ENCODE measurements at regions not wholly inside any gene's neighbourhood (a gene's known extent, or its start where the extent isn't known, plus 50 kb on each side); places are given as distances from the start of the nearest gene placed in this dataset.
"Not testable (repeated sequence)": the region's sequence is repeated elsewhere in the genome, so short reads cannot be mapped to it uniquely, and the experiment has no call there.

DNA sequence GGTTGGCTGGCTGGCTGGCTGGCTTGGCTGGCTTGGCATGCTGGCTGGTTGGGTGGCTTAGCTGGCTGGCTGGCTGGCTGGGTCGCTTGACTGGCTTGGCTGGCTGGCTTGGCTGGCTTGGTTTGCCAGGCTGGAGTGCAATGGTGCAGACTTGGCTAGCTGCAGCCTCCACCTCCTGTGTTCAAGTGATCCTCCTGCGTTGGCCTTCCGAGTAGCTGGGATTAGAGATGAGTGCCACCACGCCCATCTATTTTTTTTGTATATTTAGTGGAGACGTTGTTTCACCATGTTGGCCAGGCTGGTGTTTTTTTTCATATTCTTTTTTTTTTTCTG, 2809.5 kb downstream of the RPIA start:
- not testable (repeated sequence) for H3K36me3 Mint-ChIP-seq; H3K27me3 Mint-ChIP-seq; H3K4me1 Mint-ChIP-seq; DNase-seq; H3K4me3 Mint-ChIP-seq; ATAC-seq (ENCODE audit: low read depth in 2 of 2); H3K27ac Mint-ChIP-seq; H3K9me3 Mint-ChIP-seq

DNA sequence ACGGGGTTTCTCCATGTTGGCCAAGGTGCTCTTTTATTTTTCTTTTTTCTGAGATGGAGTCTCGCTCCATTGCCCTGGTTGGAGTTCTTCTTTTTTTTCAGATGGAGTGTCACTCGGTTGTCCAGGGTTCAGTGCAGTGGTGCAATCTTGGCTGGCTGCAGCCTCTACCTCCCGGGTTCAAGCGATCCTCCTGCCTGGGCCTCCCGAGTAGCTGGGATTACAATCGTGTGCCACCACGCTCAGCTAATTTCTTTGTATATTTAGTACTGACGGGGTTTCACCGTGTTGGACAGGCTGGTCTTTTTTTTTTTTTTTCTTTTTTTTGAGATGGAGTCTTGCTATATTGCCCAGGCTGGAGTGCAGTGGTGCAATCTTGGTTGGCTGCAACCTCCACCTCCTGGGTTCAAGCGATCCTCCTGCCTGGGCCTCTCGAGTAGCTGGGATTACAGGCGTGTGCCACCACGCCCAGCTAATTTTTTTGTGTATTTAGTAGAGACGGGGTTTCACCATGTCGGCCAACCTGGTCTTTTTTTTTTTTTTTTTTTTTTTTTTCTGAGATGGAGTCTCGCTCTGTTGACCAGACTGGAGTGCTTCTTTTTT, 2810.1 kb downstream of the RPIA start:
- H3K27ac Mint-ChIP-seq; H3K9me3 Mint-ChIP-seq; ATAC-seq (ENCODE audit: low read depth in 2 of 2); DNase-seq; H3K27me3 Mint-ChIP-seq; H3K36me3 Mint-ChIP-seq; H3K4me1 Mint-ChIP-seq; H3K4me3 Mint-ChIP-seq: not testable (repeated sequence)

DNA sequence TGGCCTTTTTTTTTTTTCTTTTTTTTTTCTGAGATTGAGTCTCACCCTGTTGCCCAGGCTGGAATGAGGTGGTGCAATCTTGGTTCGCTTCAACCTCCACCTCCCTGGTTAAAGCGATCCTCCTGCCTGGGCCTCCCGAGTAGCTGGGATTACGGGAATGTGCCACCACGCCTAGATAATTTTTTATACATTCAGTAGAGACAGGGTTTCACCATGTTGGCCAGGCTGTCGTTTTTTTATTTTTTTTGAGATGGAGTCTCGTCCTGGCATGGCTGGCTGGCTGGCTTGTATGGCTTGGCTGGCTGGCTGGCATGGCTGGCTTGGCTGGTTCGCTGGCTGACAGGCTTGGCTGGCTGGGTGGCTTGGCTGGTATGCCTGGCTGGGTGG, 2812.1 kb downstream of the RPIA start:
- DNase-seq; H3K36me3 Mint-ChIP-seq; ATAC-seq (ENCODE audit: low read depth in 2 of 2); H3K9me3 Mint-ChIP-seq; H3K27me3 Mint-ChIP-seq; H3K27ac Mint-ChIP-seq; H3K4me3 Mint-ChIP-seq; H3K4me1 Mint-ChIP-seq: not testable (repeated sequence)

DNA sequence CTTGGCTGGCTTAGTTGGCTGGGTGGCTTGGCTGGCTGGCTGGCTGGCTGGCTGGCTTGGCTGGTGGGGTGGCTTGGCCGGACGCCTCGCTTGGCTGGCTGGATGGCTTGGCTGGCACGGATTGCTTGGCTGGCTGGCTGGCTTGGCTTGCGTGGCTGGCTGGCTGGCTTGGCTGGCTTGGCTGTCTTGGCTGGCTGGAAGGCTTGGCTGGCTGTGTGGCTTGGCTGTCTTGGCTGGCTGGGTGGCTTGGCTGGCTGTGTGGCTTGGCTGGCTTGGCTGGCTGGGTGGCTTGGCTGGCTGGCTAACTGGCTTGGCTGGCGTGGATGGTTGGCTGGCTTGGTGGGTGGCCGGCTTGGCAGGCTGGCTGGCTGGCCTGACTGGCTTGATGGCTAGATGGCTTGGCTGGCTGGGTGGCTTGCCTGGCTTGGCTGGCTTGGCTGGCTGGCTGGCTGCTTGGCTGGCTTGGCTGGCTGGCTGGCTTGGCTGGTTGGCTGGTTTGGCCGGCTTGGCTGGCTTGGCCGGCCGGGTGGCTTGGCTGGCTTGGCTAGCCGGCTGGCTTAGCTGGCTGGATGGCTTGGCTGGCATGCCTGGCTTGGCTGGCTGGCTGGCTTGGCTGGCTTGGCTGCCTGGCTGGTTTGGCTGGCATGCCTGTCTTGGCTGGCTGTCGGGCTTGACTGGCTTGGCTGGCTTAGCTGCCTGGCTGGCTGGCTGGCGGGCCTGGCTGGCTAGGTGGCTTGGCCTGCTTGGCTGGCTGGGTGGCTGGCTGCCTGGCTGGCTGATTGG, 2812.7 kb downstream of the RPIA start:
- H3K27me3 Mint-ChIP-seq; ATAC-seq (ENCODE audit: low read depth in 2 of 2); H3K4me3 Mint-ChIP-seq; DNase-seq; H3K27ac Mint-ChIP-seq; H3K4me1 Mint-ChIP-seq; H3K36me3 Mint-ChIP-seq; H3K9me3 Mint-ChIP-seq: not testable (repeated sequence)

DNA sequence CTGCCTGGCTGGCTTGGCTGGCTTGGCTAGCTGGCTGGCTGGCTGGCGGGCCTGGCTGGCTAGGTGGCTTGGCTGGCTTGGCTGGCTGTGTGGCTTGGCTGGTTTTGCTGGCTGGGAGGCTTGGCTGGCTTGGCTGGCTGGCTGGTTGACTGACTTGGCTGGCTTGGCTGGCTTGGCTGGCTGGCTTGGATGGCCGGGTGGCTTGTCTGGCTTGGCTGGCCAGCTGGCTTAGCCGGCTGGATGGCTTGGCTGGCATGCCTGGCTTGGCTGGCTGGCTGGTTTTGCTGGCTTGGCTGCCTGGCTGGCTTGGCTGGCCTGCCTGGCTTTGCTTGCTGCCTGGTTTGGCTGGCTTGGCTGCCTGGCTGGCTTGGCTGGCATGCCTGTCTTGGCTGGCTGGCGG, 2817.3 kb downstream of the RPIA start:
- not testable (repeated sequence) for H3K9me3 Mint-ChIP-seq; DNase-seq; ATAC-seq (ENCODE audit: low read depth in 2 of 2); H3K4me1 Mint-ChIP-seq; H3K4me3 Mint-ChIP-seq; H3K27me3 Mint-ChIP-seq; H3K27ac Mint-ChIP-seq; H3K36me3 Mint-ChIP-seq

DNA sequence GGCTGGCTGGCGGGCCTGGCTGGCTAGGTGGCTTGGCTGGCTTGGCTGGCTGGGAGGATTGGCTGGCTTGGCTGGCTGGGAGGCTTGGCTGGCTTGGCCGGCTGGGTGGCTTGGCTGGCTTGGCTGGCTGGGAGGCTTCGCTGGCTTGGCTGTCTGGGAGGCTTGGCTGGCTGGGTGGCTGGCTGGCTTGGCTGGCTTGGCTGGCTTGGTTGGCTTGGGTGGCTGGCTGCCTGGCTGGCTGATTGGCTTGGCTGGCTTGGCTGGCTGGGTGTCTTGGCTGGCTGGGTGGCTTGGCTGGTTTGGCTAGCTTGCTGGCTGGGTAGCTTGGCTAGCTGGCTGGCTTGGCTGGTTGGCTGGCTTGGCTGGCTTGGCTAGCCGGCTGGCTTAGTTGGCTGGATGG, 2817.8 kb downstream of the RPIA start:
- not testable (repeated sequence) for H3K4me1 Mint-ChIP-seq; H3K27ac Mint-ChIP-seq; ATAC-seq (ENCODE audit: low read depth in 2 of 2); DNase-seq; H3K4me3 Mint-ChIP-seq; H3K36me3 Mint-ChIP-seq; H3K27me3 Mint-ChIP-seq; H3K9me3 Mint-ChIP-seq

DNA sequence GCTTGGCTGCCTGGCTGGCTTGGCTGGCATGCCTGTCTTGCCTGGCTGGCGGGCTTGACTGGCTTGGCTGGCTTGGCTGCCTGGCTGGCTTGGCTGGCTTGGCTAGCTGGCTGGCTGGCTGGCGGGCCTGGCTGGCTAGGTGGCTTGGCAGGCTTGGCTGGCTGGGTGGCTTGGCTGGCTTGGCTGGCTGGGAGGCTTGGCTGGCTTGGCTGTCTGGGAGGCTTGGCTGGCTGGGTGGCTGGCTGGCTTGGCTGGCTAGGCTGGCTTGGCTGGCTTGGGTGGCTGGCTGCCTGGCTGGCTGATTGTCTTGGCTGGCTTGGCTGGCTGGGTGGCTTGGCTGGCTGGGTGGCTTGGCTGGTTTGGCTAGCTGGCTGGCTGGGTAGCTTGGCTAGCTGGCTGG, 2819.7 kb downstream of the RPIA start:
- not testable (repeated sequence) for DNase-seq; H3K36me3 Mint-ChIP-seq; H3K27me3 Mint-ChIP-seq; H3K27ac Mint-ChIP-seq; H3K9me3 Mint-ChIP-seq; ATAC-seq (ENCODE audit: low read depth in 2 of 2); H3K4me1 Mint-ChIP-seq; H3K4me3 Mint-ChIP-seq

DNA sequence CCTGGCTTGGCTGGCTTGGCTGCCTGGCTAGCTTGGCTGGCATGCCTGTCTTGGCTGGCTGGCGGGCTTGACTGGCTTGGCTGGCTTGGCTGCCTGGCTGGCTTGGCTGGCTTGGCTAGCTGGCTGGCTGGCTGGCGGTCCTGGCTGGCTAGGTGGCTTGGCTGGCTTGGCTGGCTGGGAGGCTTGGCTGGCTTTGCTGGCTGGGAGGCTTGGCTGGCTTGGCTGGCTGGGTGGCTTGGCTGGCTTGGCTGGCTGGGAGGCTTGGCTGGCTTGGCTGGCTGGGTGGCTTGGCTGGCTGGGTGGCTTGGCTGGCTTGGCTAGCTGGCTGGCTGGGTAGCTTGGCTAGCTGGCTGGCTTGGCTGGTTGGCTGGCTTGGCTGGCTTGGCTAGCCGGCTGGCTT, 2824.5 kb downstream of the RPIA start:
- not testable (repeated sequence) for H3K9me3 Mint-ChIP-seq; DNase-seq; H3K27ac Mint-ChIP-seq; H3K4me1 Mint-ChIP-seq; H3K36me3 Mint-ChIP-seq; H3K27me3 Mint-ChIP-seq; ATAC-seq (ENCODE audit: low read depth in 2 of 2); H3K4me3 Mint-ChIP-seq

DNA sequence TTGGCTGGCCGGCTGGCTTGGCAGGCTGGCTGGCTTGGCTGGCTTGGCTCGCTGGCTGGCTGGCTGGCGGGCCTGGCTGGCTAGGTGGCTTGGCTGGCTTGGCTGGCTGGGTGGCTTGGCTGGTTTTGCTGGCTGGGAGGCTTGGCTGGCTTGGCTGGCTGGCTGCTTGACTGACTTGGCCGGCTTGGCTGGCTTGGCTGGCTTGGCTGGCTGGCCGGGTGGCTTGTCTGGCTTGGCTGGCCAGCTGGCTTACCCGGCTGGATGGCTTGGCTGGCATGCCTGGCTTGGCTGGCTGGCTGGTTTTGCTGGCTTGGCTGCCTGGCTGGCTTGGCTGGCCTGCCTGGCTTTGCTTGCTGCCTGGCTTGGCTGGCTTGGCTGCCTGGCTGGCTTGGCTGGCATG, 2825.2 kb downstream of the RPIA start:
- not testable (repeated sequence) for H3K4me1 Mint-ChIP-seq; H3K4me3 Mint-ChIP-seq; H3K27ac Mint-ChIP-seq; H3K9me3 Mint-ChIP-seq; H3K36me3 Mint-ChIP-seq; H3K27me3 Mint-ChIP-seq; ATAC-seq (ENCODE audit: low read depth in 2 of 2); DNase-seq

DNA sequence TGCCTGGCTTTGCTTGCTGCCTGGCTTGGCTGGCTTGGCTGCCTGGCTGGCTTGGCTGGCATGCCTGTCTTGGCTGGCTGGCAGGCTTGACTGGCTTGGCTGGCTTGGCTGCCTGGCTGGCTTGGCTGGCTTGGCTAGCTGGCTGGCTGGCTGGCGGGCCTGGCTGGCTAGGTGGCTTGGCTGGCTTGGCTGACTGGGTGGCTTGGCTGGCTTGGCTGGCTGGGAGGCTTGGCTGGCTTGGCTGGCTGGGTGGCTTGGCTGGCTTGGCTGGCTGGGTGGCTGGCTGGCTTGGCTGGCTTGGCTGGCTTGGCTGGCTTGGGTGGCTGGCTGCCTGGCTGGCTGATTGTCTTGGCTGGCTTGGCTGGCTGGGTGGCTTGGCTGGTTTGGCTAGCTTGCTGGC, 2826.4 kb downstream of the RPIA start:
- H3K9me3 Mint-ChIP-seq; ATAC-seq (ENCODE audit: low read depth in 2 of 2); H3K4me1 Mint-ChIP-seq; H3K27me3 Mint-ChIP-seq; DNase-seq; H3K4me3 Mint-ChIP-seq; H3K36me3 Mint-ChIP-seq; H3K27ac Mint-ChIP-seq: not testable (repeated sequence)

DNA sequence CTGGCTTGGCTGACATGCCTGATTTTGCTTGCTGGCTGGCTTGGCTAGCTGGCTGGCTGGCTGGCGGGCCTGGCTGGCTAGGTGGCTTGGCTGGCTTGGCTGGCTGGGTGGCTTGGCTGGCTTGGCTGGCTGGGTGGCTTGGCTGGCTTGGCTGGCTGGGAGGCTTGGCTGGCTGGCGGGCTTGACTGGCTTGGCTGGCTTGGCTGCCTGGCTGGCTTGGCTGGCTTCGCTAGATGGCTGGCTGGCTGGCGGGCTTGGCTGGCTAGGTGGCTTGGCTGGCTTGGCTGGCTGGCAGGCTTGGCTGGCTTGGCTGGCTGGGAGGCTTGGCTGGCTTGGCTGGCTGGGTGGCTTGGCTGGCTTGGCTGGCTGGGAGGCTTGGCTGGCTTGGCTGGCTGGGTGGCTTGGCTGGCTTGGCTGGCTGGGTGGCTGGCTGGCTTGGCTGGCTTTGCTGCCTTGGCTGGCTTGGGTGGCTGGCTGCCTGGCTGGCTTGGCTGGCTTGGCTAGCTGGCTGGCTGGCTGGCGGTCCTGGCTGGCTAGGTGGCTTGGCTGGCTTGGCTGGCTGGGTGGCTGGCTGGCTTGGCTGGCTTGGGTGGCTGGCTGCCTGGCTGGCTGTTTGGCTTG, 2827.0 kb downstream of the RPIA start:
- not testable (repeated sequence) for ATAC-seq (ENCODE audit: low read depth in 2 of 2); H3K4me1 Mint-ChIP-seq; H3K36me3 Mint-ChIP-seq; DNase-seq; H3K27me3 Mint-ChIP-seq; H3K9me3 Mint-ChIP-seq; H3K4me3 Mint-ChIP-seq; H3K27ac Mint-ChIP-seq

DNA sequence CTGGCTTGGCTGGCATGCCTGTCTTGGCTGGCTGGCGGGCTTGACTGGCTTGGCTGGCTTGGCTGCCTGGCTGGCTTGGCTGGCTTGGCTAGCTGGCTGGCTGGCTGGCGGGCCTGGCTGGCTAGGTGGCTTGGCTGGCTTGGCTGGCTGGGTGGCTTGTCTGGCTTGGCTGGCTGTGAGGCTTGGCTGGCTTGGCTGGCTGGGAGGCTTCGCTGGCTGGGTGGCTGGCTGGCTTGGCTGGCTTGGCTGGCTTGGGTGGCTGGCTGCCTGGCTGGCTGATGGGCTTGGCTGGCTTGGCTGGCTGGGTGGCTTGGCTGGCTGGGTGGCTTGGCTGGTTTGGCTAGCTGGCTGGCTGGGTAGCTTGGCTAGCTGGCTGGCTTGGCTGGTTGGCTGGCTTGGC, 2827.9 kb downstream of the RPIA start:
- not testable (repeated sequence) for DNase-seq

DNA sequence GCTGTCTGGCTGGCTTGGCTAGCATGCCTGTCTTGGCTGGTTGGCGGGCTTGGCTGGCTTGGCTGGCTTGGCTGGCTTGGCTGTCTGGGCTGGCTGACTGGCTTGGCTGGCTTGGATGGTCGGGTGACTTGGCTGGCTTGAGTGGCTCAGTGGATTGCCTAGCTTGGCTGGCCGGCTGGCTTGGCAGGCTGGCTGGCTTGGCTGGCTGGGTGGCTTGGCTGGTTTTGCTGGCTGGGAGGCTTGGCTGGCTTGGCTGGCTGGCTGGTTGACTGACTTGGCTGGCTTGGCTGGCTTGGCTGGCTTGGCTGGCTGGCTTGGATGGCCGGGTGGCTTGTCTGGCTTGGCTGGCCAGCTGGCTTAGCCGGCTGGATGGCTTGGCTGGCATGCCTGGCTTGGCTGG, 2828.4 kb downstream of the RPIA start:
- H3K36me3 Mint-ChIP-seq; H3K4me3 Mint-ChIP-seq; H3K4me1 Mint-ChIP-seq; H3K27ac Mint-ChIP-seq; H3K27me3 Mint-ChIP-seq; H3K9me3 Mint-ChIP-seq; ATAC-seq (ENCODE audit: low read depth in 2 of 2); DNase-seq: not testable (repeated sequence)

More for the DNA sequence above, 2827.9 kb downstream of the RPIA start:
- not testable (repeated sequence) for H3K36me3 Mint-ChIP-seq; H3K27ac Mint-ChIP-seq; H3K27me3 Mint-ChIP-seq; H3K4me3 Mint-ChIP-seq; H3K9me3 Mint-ChIP-seq; ATAC-seq (ENCODE audit: low read depth in 2 of 2); H3K4me1 Mint-ChIP-seq

DNA sequence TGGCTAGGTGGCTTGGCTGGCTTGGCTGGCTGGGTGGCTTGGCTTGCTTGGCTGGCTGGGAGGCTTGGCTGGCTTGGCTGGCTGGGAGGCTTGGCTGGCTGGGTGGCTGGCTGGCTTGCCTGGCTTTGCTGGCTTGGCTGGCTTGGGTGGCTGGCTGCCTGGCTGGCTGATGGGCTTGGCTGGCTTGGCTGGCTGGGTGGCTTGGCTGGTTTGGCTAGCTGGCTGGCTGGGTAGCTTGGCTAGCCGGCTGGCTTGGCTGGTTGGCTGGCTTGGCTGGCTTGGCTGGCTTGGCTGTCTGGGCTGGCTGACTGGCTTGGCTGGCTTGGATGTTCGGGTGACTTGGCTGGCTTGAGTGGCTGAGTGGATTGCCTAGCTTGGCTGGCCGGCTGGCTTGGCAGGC, 2829.1 kb downstream of the RPIA start:
- ATAC-seq (ENCODE audit: low read depth in 2 of 2); H3K4me3 Mint-ChIP-seq; H3K27ac Mint-ChIP-seq; H3K4me1 Mint-ChIP-seq; H3K27me3 Mint-ChIP-seq; DNase-seq; H3K36me3 Mint-ChIP-seq; H3K9me3 Mint-ChIP-seq: not testable (repeated sequence)

Data from naive B cell (primary cell).